NCI-H187 treated with DMSO at 0.1 percent for 48 hours (cell line): ENCODE measurements at regions not wholly inside any gene's neighbourhood (a gene's known extent, or its start where the extent isn't known, plus 50 kb on each side); places are given as distances from the start of the nearest gene placed in this dataset.
A peak's percentile ranks its signal among the peaks of the same experiment; 100 is the strongest.

Source experiments
- DNase-seq: peaks from one replicate; lab custom pipeline; 2025; lab: John Stamatoyannopoulos, UW

GRCh38 chr1:181142096-181142958 is 53.8 kb downstream of the IER5 start:
- peak; percentile 89 for DNase-seq

- no peak for DNase-seq
Observed at GRCh38 chr1:181143102-181143859, 54.8 kb downstream of the IER5 start.

- DNase-seq = no peak
Observed at GRCh38 chr1:181144238-181144637, 55.7 kb downstream of the IER5 start.

- DNase-seq = no peak
Observed at GRCh38 chr1:181148636-181149035, 60.1 kb downstream of the IER5 start.

GRCh38 chr1:181149326-181150125 is 61.0 kb downstream of the IER5 start:
- peak; percentile 59 for DNase-seq

GRCh38 chr1:181150273-181150672 is 61.8 kb downstream of the IER5 start:
- no peak for DNase-seq

- no peak for DNase-seq
Observed at GRCh38 chr1:181150842-181151241, 62.3 kb downstream of the IER5 start.

GRCh38 chr1:181151378-181152326 is 63.2 kb downstream of the IER5 start:
- DNase-seq = no peak

GRCh38 chr1:181152892-181153633 is 64.6 kb downstream of the IER5 start:
- no peak for DNase-seq

- DNase-seq = no peak
Observed at GRCh38 chr1:181153634-181153961, 65.1 kb downstream of the IER5 start.

GRCh38 chr1:181155339-181155738 is 66.8 kb downstream of the IER5 start:
- no peak for DNase-seq

- DNase-seq = no peak
Observed at GRCh38 chr1:181159451-181160140, 71.1 kb downstream of the IER5 start.

GRCh38 chr1:181160322-181160721 is 71.8 kb downstream of the IER5 start:
- DNase-seq = no peak

- DNase-seq = no peak
Observed at GRCh38 chr1:181160998-181161870, 72.7 kb downstream of the IER5 start.

- DNase-seq = no peak
Observed at GRCh38 chr1:181163662-181164061, 75.2 kb downstream of the IER5 start.

GRCh38 chr1:181166377-181167196 is 78.1 kb downstream of the IER5 start:
- DNase-seq = peak; percentile 94

- DNase-seq = no peak
Observed at GRCh38 chr1:181169281-181169865, 80.9 kb downstream of the IER5 start.

- DNase-seq = no peak
Observed at GRCh38 chr1:181170194-181170593, 81.7 kb downstream of the IER5 start.
